K562 (cell line): ENCODE measurements at regions not wholly inside any gene's neighbourhood (a gene's known extent, or its start where the extent isn't known, plus 50 kb on each side); places are given as distances from the start of the nearest gene placed in this dataset.

Experiments used
- ATAC-seq: fragments of 200-7000 bp; cut with Tn5 transposase; 3 replicates; pipeline ENCODE4 v1.9.1; 2020; ENCODE audit warnings: moderate library complexity
- BruUV-seq: library from RNA; stranded (reverse); fragments of 400-500 nt; replicated peaks from 2 replicates; lab custom pipeline; 2021; lab: Mats Ljungman, UMichigan
- CTCF ChIA-PET: fragments of 300-600 bp; formaldehyde crosslinking; extraction: SDS; loops from one replicate; lab custom pipeline; 2021; ENCODE audit warnings: low intra/inter-chr PET ratio; lab: Yijun Ruan, JAX
- POLR2A ChIA-PET: fragments of 300-600, 350-650 bp; sonication (Branson Sonifier 250); formaldehyde crosslinking; extraction: SDS; loops from one replicate; lab custom pipeline; 2021; ENCODE audit warnings: antibody characterized with exemption, inconsistent platforms; lab: Yijun Ruan, JAX
- DNase-seq, 4 experiments: peaks; one replicate each; pipeline versions ENCODE4 v3.0.0 to v3.0.0-alpha.2; 2011 to 2018; ENCODE audit warnings: low spot score in 3 of 4, mixed read lengths in 3 of 4; ENCODE audit errors: extremely low read depth in 1 of 4
- FAIRE-seq: peaks from 2 replicates; lab custom pipeline; 2011; peaks lifted over from hg19 to GRCh38; lab: Jason Lieb, UNC
- H2AFZ ChIP-seq: 2 replicates; pipeline ENCODE4 v1.6.0; 2011; ENCODE audit warnings: low read depth, low read length, control low read depth, inconsistent platforms
- H3K27ac ChIP-seq: fragments of 200-600 bp; 3 replicates; pipeline ENCODE4 v1.8.0; 2011; ENCODE audit warnings: low read depth, mild to moderate bottlenecking, control low read depth, inconsistent platforms, low read length, moderate library complexity, mixed read lengths; ENCODE audit errors: extremely low read depth
- H3K27me3 ChIP-seq, 2 experiments: fragments of 300-600 bp in 1 of 2; 2 replicates in 1 of 2; 3 replicates in 1 of 2; pipeline versions ENCODE4 v1.6.0 to v1.8.0; 2011; ENCODE audit warnings: inconsistent platforms in 2 of 2, low read length in 2 of 2, mild to moderate bottlenecking in 1 of 2, mixed read lengths in 1 of 2, moderate library complexity in 1 of 2; ENCODE audit not compliant: control insufficient read depth in 2 of 2, insufficient read depth in 2 of 2
- H3K36me3 ChIP-seq: fragments of 300-600 bp; 3 replicates; pipeline ENCODE4 v1.8.0; 2011; ENCODE audit warnings: mild to moderate bottlenecking, low read length, inconsistent platforms; ENCODE audit not compliant: control insufficient read depth, insufficient read depth
- H3K4me1 ChIP-seq, 2 experiments: fragments of 200-600 bp in 1 of 2; replicated peaks in 1 of 2; 2 replicates in 1 of 2; 3 replicates in 1 of 2; pipeline versions ENCODE4 v1.5.1 to v1.8.0; 2011; ENCODE audit warnings: inconsistent platforms in 2 of 2, low read length in 2 of 2, mild to moderate bottlenecking in 1 of 2, mixed read lengths in 1 of 2, moderate library complexity in 1 of 2; ENCODE audit not compliant: control insufficient read depth in 2 of 2, insufficient read depth in 2 of 2
- H3K4me2 ChIP-seq: 2 replicates; pipeline ENCODE4 v1.6.1; 2011; ENCODE audit warnings: low read length, control low read depth, inconsistent platforms, mixed read lengths; ENCODE audit not compliant: insufficient read depth
- H3K4me3 ChIP-seq: fragments of 200-600 bp; sonication (generic), shearing (Covaris generic); 2 replicates; pipeline ENCODE4 v1.5.1; 2016; ENCODE audit warnings: control low read depth, inconsistent platforms
- H3K79me2 ChIP-seq: fragments of 200-600 bp; 3 replicates; pipeline ENCODE4 v1.8.0; 2011; ENCODE audit warnings: low read length, inconsistent platforms; ENCODE audit not compliant: control insufficient read depth, insufficient read depth
- H3K9ac ChIP-seq, 2 experiments: 2 replicates each; pipeline versions ENCODE4 v1.6.0 to v1.6.1; 2011; ENCODE audit warnings: low read depth in 2 of 2, low read length in 2 of 2, control low read depth in 1 of 2, inconsistent platforms in 1 of 2, mild to moderate bottlenecking in 1 of 2, mixed read lengths in 1 of 2; ENCODE audit not compliant: insufficient read depth in 1 of 2
- H3K9me1 ChIP-seq: one replicate; pipeline ENCODE4 v1.6.0; 2011; ENCODE audit warnings: inconsistent platforms, mild to moderate bottlenecking, low read length, moderate library complexity; ENCODE audit not compliant: control insufficient read depth, insufficient read depth
- H3K9me3 ChIP-seq: replicated peaks from 2 replicates; pipeline ENCODE4 v1.5.1; 2011; ENCODE audit warnings: low read depth, low read length, inconsistent platforms; ENCODE audit not compliant: control insufficient read depth, insufficient read depth
- H4K20me1 ChIP-seq: replicated peaks from 2 replicates; pipeline ENCODE4 v1.6.1; 2011; ENCODE audit warnings: low read length, inconsistent platforms, mixed read lengths; ENCODE audit not compliant: control insufficient read depth, insufficient read depth
- ADNP ChIP-seq: fragments of 200-800 bp; sonication (Bioruptor generic); IDR thresholded peaks from 2 replicates; pipeline ENCODE4 v1.6.1; 2016; ENCODE audit warnings: missing genetic modification characterization, missing compliant biosample characterization
- BRD4 ChIP-seq: fragments of 200-600 bp; sonication (generic); IDR thresholded peaks from 2 replicates; pipeline ENCODE4 v1.6.1; 2017; ENCODE audit warnings: inconsistent platforms
- DMBX1 ChIP-seq: fragments of 250-450 bp; sonication (Bioruptor Pico); IDR thresholded peaks from 2 replicates; pipeline ENCODE4 v1.8.0; 2022; ENCODE audit warnings: inconsistent platforms, mild to moderate bottlenecking, moderate library complexity, borderline replicate concordance
- GTF2A2 ChIP-seq: IDR thresholded peaks from 2 replicates; pipeline ENCODE4 v1.6.1; 2016; ENCODE audit warnings: mild to moderate bottlenecking, missing genetic modification characterization, missing compliant biosample characterization
- IRF1 ChIP-seq: sonication (generic); formaldehyde crosslinking; IDR thresholded peaks from 2 replicates; pipeline ENCODE4 v1.8.0; 2022; ENCODE audit warnings: missing genetic modification reagents, mild to moderate bottlenecking, borderline replicate concordance
- KHSRP ChIP-seq: fragments of 450-650 bp; IDR thresholded peaks from 2 replicates; pipeline ENCODE4 v1.6.1; 2017
- MTF1 ChIP-seq: fragments of 250-450 bp; sonication (Bioruptor Pico); IDR thresholded peaks from 2 replicates; pipeline ENCODE4 v1.9.0; 2021; ENCODE audit warnings: moderate library complexity, mild to moderate bottlenecking, inconsistent platforms, borderline replicate concordance
- NUFIP1 ChIP-seq: fragments of 450-650 bp; IDR thresholded peaks from 2 replicates; pipeline ENCODE4 v1.6.1; 2018; ENCODE audit not compliant: partially characterized antibody
- RAD51 ChIP-seq: fragments of 450-650 bp; IDR thresholded peaks from 2 replicates; pipeline ENCODE4 v1.7.1; 2016; ENCODE audit warnings: low read depth, mild to moderate bottlenecking, borderline replicate concordance
- TEAD1 ChIP-seq, 2 experiments: fragments of 450-650 bp in 1 of 2; sonication (generic) in 1 of 2; formaldehyde crosslinking; IDR thresholded peaks; 2 replicates each; pipeline versions ENCODE4 v1.4.0 to v1.8.0; 2020 to 2022; ENCODE audit warnings: mild to moderate bottlenecking in 2 of 2, missing genetic modification reagents in 1 of 2
- ZBTB12 ChIP-seq: fragments of 250-450 bp; sonication (Bioruptor Pico); IDR thresholded peaks from 2 replicates; pipeline ENCODE4 v1.4.0; 2020
- ZNF232 ChIP-seq: sonication (generic); formaldehyde crosslinking; IDR thresholded peaks from 2 replicates; pipeline ENCODE4 v1.8.0; 2022; ENCODE audit warnings: mild to moderate bottlenecking, missing genetic modification reagents
- ZNF354B ChIP-seq: fragments of 250-450 bp; sonication (Bioruptor Pico); IDR thresholded peaks from 2 replicates; pipeline ENCODE4 v1.4.0; 2020
- ZNF766 ChIP-seq: fragments of 200-800 bp; sonication (Bioruptor generic); conservative IDR thresholded peaks from 2 replicates; pipeline ENCODE4 v1.6.1; 2016; ENCODE audit warnings: missing genetic modification characterization, missing compliant biosample characterization
- WGBS: fragments of 100-300 bp; shearing (Covaris generic); methylation state at CpG from one replicate; pipeline ENCODE4 v1.1.6; 2016; ENCODE audit warnings: low coverage, mixed read lengths; ENCODE audit not compliant: insufficient coverage; ENCODE audit errors: missing lambda C conversion rate; 5-methylcytosine and 5-hydroxymethylcytosine counted together
- in situ Hi-C: fragments of 300-500 bp; cut with MboI; formaldehyde crosslinking; loops from 4 replicates; pipeline ENCODE4 v1.15.0; 2018; ENCODE audit warnings: inconsistent platforms, mixed read lengths
- intact Hi-C: fragments of 100-400 bp; cut with micrococcal nuclease; formaldehyde crosslinking; loops from 2 replicates; pipeline ENCODE4 v1.14.2; 2022
- TF ChIP-seq, protein P1 (sequence below): fragments of 450-650 bp; formaldehyde crosslinking; IDR thresholded peaks from 2 replicates; pipeline ENCODE4 v1.4.0; 2020; ENCODE audit warnings: mild to moderate bottlenecking, moderate library complexity

GRCh38 chr6:80988892-80989291 is 763.6 kb downstream of the TENT5A start:
- 3% methylated on average over 3 of the region's 3 CpGs for WGBS
- Histone ChIP-seq H2AFZ (no peak overlapping the region), H3K79me2 (no peaks in the 10 kb centered on the region), H3K27ac (no peak overlapping the region), H3K27me3 (no peaks in the 10 kb centered on the region), H3K36me3 (no peaks in the 10 kb centered on the region), H3K4me1 (no peaks in the 10 kb centered on the region), H3K4me2 (no peak overlapping the region), H3K9ac (no peak overlapping the region), H4K20me1 (no peaks in the 10 kb centered on the region), H3K9me1 (no peaks in the 10 kb centered on the region), H3K9me3 (no peaks in the 10 kb centered on the region), H3K4me3 (no peak overlapping the region)
- ChIA-PET POLR2A (no interaction called here), CTCF (no interaction called here)
- ATAC-seq = no peak
- TF ChIP-seq GTF2A2 (no peak), IRF1 (CRISPR knock-in tag) (no peak), NUFIP1 (no peak)
- FAIRE-seq = no peak
- intact Hi-C loops (no loop called here), in situ Hi-C loops (no loop called here)
- no TSS peak for BruUV-seq
- no peak for DNase-seq

DNA sequence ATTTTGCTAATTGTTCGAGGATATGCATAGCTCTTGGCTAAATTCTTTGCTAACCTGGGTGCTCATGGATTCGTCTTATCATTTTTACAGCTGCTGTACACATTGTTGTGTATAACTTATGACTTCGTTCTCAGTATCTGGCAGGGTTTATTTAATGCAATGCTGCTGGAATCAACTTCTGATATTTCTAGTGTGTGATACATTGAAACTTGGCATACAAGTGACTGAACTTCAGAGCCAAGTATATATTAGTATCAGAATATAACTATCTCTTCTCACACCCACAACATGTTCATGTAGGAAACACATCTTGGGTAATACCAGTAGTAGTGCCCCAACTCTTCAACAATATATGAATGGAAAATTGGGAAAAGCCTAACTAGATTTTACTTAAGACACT is 764.2 kb downstream of the TENT5A start:
- Histone ChIP-seq H3K4me2 (no peak overlapping the region), H3K9ac (no peak overlapping the region), H4K20me1 (no peaks in the 10 kb centered on the region), H3K9me3 (no peaks in the 10 kb centered on the region), H3K9me1 (no peaks in the 10 kb centered on the region), H3K4me3 (no peak overlapping the region), H3K27me3 (no peaks in the 10 kb centered on the region), H3K79me2 (no peaks in the 10 kb centered on the region), H2AFZ (no peak overlapping the region), H3K36me3 (no peaks in the 10 kb centered on the region), H3K27ac (no peak overlapping the region), H3K4me1 (no peaks in the 10 kb centered on the region)
- POLR2A ChIA-PET = no interaction called here
- in situ Hi-C loops = no loop called here
- BruUV-seq = no TSS peak
- TF ChIP-seq ZBTB12 (CRISPR knock-in tag) (no peak), TEAD1 (CRISPR knock-in tag; IDR thresholded peaks at IDR 0.05) (no peak), KHSRP (no peak), ZNF232 (CRISPR knock-in tag) (no peak), ADNP (no peak), BRD4 (no peak), DMBX1 (no peak), ZNF354B (CRISPR knock-in tag) (no peak), ZNF766 (CRISPR knock-in tag) (no peak), MTF1 (CRISPR knock-in tag) (no peak), RAD51 (no peak)
- TF ChIP-seq, protein P1, sequence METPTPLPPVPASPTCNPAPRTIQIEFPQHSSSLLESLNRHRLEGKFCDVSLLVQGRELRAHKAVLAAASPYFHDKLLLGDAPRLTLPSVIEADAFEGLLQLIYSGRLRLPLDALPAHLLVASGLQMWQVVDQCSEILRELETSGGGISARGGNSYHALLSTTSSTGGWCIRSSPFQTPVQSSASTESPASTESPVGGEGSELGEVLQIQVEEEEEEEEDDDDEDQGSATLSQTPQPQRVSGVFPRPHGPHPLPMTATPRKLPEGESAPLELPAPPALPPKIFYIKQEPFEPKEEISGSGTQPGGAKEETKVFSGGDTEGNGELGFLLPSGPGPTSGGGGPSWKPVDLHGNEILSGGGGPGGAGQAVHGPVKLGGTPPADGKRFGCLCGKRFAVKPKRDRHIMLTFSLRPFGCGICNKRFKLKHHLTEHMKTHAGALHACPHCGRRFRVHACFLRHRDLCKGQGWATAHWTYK = no peak
- ATAC-seq (no peak), FAIRE-seq (no peak), DNase-seq (no peak)
- CTCF ChIA-PET = no interaction called here
- WGBS = 2% methylated on average over 3 of the region's 3 CpGs
- intact Hi-C loops = no loop called here
